HL-60 (cell line): ENCODE measurements at regions not wholly inside any gene's neighbourhood (a gene's known extent, or its start where the extent isn't known, plus 50 kb on each side); places are given as distances from the start of the nearest gene placed in this dataset.

Experiments
- CTCF ChIP-seq: IDR thresholded peaks from one replicate; pipeline ENCODE4 v1.5.1; 2011; ENCODE audit warnings: low read length, control low read depth, inconsistent platforms; ENCODE audit not compliant: insufficient read depth
- POLR2AphosphoS5 ChIP-seq: IDR thresholded peaks from 2 replicates; pipeline ENCODE4 v1.6.1; 2012; ENCODE audit warnings: low read depth
- REST ChIP-seq: IDR thresholded peaks from 2 replicates; pipeline ENCODE4 v1.6.1; 2012; ENCODE audit warnings: low read depth; ENCODE audit not compliant: insufficient replicate concordance
- SPI1 ChIP-seq: IDR thresholded peaks from 2 replicates; pipeline ENCODE4 v1.6.1; 2012; ENCODE audit warnings: low read depth, mild to moderate bottlenecking, borderline replicate concordance

GRCh38 chr4:33722254-33722653 lies 2522.1 kb downstream of the ARAP2 start:
- TF ChIP-seq SPI1, result no peak
- no peak for TF ChIP-seq CTCF
- no peak for TF ChIP-seq REST
- no peak for TF ChIP-seq POLR2AphosphoS5
